ENCODE measurements at regions not wholly inside any gene's neighbourhood (a gene's known extent, or its start where the extent isn't known, plus 50 kb on each side); places are given as distances from the start of the nearest gene placed in this dataset.

DNA sequence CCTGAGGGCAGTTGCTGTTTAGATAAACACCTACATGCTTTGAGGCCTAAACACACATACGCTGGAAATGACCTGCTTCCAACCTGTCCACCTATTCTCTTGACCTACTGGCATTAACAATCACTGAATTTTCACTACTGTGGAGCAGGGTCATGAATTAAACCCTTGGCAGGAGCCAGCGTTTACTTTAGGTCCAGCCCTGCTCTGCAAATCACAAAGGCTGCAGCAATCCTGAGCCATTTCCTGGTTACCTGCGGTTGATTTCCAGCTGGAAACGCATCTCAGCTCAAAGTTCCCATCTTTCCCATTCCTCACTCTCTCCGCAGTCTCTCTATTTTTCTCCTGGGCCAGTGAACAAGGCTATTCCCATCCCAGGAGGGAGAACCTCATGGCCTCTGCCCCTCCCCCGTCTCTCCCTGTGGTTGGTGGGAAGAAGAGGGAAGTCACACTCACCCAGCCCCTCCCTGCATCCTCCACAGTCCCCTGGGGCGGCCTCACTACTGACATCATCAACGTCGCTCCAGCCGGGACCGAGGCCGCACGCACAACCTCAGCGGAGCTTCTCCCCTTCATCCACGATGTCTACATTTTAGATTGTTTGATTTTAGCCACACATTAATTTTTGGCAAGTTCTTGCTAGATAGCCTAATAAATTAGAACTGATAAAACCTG, 84.5 kb upstream of the SNTG2 start:
- intact Hi-C loops (cut with DNase I): no loop called here
- DNase-seq: peak; percentile 23
- no peaks in the 10 kb centered on the region for H3K9me3 ChIP-seq
- H3K4me1 ChIP-seq: no peaks in the 10 kb centered on the region
- H3K27ac ChIP-seq: no peak overlapping the region
- H3K36me3 ChIP-seq: no peaks in the 10 kb centered on the region
- TF ChIP-seq CTCF (IDR thresholded peaks at IDR 0.05): no peak
- no peaks in the 10 kb centered on the region for H3K27me3 ChIP-seq
- H3K9ac ChIP-seq (ENCODE audit: low read depth in 2 of 2, low read length in 2 of 2): no peak overlapping the region
- no peak overlapping the region for H3K4me3 ChIP-seq

DNA sequence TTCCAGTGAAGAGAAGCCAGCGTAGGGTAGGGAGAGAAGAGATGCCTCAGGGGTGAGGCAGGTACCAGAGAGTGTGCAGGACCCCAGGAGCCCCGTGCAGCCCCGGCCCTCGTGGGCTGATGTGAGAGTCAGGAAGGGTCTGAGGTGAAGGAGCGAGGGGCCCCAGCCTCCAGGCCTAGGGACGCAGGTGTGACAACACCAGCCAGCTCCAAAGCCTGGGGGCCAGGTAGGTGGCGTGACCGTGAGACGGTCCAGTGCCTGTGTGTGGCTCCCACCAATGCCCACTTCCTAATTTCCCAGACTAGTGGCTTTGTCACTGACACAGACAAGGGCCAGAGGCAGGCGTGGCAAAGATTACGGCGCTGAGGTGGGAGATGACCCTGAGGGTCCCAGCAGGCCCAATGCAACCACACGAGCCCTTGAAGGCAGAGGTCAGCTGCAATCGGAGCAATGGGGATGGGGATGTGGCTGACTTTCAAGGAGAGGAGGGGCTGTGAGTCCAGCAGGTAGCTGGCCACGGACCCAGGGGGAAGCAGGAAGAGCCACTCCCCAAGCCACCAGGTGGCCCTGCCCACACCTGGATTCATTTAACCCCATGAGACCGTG, 86.0 kb upstream of the SNTG2 start:
- Histone ChIP-seq H3K4me3 (no peak overlapping the region), H3K4me1 (no peaks in the 10 kb centered on the region), H3K27me3 (no peaks in the 10 kb centered on the region), H3K27ac (no peak overlapping the region), H3K36me3 (no peaks in the 10 kb centered on the region), H3K9me3 (no peaks in the 10 kb centered on the region), H3K9ac (ENCODE audit: low read depth in 2 of 2, low read length in 2 of 2) (no peak overlapping the region)
- DNase-seq: no peak
- no peak for TF ChIP-seq CTCF (IDR thresholded peaks at IDR 0.05)
- intact Hi-C loops (cut with DNase I): no loop called here

- Histone ChIP-seq H3K27me3 (no peaks in the 10 kb centered on the region), H3K27ac (no peak overlapping the region), H3K9me3 (no peaks in the 10 kb centered on the region), H3K4me1 (no peaks in the 10 kb centered on the region), H3K9ac (ENCODE audit: low read depth in 2 of 2, low read length in 2 of 2) (no peak overlapping the region), H3K36me3 (no peaks in the 10 kb centered on the region), H3K4me3 (no peak overlapping the region)
- DNase-seq: no peak
- intact Hi-C loops (cut with DNase I): no loop called here
- no peak for TF ChIP-seq CTCF (IDR thresholded peaks at IDR 0.05)
Observed at GRCh38 chr2:863732-864450, 86.8 kb upstream of the SNTG2 start.

DNA sequence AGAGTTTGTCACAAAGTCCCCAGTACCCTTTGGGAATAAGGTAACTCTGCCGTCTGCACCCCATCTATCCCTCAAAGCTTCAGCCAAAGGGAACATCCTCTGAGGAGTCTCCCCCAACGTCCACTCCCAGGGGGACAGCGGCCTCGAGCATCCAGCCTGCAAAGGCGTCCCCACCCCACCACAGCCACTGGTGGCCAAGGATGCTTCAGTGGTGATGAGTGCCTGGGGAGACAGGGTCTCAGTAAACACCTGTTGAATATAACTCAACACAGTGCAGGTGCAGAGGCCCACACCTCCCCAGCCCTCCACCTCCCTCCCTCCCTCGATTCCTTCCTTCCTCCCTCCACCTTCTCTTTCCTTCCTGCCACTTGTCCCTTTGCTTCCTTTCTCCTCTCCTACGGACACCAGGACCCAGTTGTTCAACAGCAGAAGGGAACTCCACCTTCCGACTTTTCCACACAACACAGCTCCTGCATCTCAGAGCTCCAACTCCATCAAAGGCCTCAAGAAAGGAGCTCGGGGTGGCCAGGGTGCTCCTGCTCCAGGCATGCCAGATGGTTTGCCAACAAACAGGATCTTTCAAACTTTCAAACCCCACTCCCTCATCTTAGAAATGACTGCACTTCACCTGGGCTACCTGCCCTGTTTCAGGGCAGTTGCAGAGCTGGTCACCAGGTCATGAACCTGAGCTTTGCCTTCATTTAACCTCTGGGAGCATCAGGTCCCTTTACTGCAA, 87.8 kb upstream of the SNTG2 start:
- intact Hi-C loops (cut with DNase I): no loop called here
- Histone ChIP-seq H3K9me3 (no peaks in the 10 kb centered on the region), H3K27ac (no peak overlapping the region), H3K4me3 (no peak overlapping the region), H3K36me3 (no peaks in the 10 kb centered on the region), H3K9ac (ENCODE audit: low read depth in 2 of 2, low read length in 2 of 2) (no peak overlapping the region), H3K4me1 (no peaks in the 10 kb centered on the region), H3K27me3 (no peaks in the 10 kb centered on the region)
- no peak for DNase-seq
- TF ChIP-seq CTCF (IDR thresholded peaks at IDR 0.05): no peak

DNA sequence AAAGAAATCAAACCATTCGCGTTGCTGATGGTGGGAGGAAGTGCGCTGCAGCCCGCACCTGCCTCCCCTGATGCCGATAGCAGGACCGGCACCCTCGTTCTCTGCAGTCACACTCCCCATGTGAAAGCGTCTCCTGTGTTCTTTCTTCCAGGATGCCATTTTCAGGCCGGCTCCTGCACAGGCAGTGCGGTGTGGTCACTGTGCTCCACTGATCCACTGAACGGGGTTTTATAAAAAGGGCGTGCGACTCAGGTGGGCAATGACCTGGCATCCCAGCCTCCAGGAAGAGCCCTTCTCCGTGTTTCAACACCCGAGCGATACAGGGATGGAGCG, 88.3 kb upstream of the SNTG2 start:
- Histone ChIP-seq H3K36me3 (no peaks in the 10 kb centered on the region), H3K9ac (ENCODE audit: low read depth in 2 of 2, low read length in 2 of 2) (no peak overlapping the region), H3K27me3 (no peaks in the 10 kb centered on the region), H3K4me1 (no peaks in the 10 kb centered on the region), H3K9me3 (no peaks in the 10 kb centered on the region), H3K27ac (no peak overlapping the region), H3K4me3 (no peak overlapping the region)
- TF ChIP-seq CTCF (IDR thresholded peaks at IDR 0.05): no peak
- DNase-seq: no peak
- intact Hi-C loops (cut with DNase I): no loop called here
